ENCODE measurements at regions not wholly inside any gene's neighbourhood (a gene's known extent, or its start where the extent isn't known, plus 50 kb on each side); places are given as distances from the start of the nearest gene placed in this dataset.

DNA sequence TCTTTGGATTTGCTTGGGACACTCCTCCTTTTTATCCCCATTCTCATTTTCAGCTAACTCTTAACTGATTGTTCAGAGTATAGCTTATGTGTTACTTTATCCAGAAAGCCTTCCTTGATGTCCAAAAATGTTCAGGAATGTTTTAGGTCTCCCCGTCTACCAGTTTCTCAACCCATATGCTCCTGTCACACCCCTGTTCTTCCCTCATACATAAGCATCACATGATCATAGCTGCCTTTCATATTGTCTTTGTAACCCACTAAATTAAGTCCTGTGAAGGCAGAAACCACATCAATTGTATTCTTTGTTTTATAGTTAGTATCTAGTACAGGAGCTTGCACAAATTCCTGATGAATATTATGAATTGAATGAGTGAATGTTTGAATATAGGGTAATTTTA lies 321.9 kb upstream of the ACTBL2 start:
- TF ChIP-seq CTCF (IDR thresholded peaks at IDR 0.05) (no peak), EZH2 (IDR thresholded peaks at IDR 0.05) (no peak), EZH2phosphoT487 (IDR thresholded peaks at IDR 0.05) (no peak)
